D721Med (cell line): ENCODE measurements at regions not wholly inside any gene's neighbourhood (a gene's known extent, or its start where the extent isn't known, plus 50 kb on each side); places are given as distances from the start of the nearest gene placed in this dataset.
"Not testable (repeated sequence)": the region's sequence is repeated elsewhere in the genome, so short reads cannot be mapped to it uniquely, and the experiment has no call there.

Source experiments
- DNase-seq: peaks from one replicate; pipeline ENCODE4 v3.0.0; 2011; ENCODE audit warnings: low spot score; ENCODE audit not compliant: insufficient read length
- FAIRE-seq: peaks from 2 replicates; lab custom pipeline; 2011; peaks lifted over from hg19 to GRCh38; lab: Jason Lieb, UNC
- CTCF ChIP-seq: IDR thresholded peaks from 2 replicates; pipeline ENCODE4 v1.5.1; 2012; ENCODE audit warnings: mild to moderate bottlenecking, control low read depth; ENCODE audit not compliant: insufficient read depth; ENCODE audit errors: missing control alignments

GRCh38 chr6:26836657-26837056 lies 177.1 kb upstream of the ZNF322 start:
- not testable (repeated sequence) for FAIRE-seq, DNase-seq

- not testable (repeated sequence) for FAIRE-seq, DNase-seq
Measured at GRCh38 chr6:26844823-26845222, 185.3 kb upstream of the ZNF322 start.

DNA sequence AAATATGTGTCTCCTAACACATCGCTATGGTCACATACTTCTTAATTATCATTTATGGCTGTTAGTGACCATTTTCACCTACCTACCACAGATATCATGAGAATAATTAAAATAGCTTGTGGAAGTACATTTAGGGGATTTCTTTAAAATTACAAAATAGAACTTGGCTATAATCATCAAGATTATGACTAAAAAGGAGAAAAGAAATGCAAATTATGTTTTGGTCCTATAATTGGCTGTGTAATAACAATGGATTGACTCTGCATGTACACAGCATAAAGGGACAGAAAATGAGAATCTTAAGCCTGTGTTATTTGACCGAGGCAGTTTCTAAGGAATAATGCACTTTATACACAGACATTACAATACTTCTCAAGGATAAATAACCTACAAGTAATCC lies 197.7 kb upstream of the ZNF322 start:
- not testable (repeated sequence) for FAIRE-seq, DNase-seq

- not testable (repeated sequence) for FAIRE-seq, DNase-seq
Measured at GRCh38 chr6:26859067-26859770, 199.7 kb upstream of the ZNF322 start.

DNA sequence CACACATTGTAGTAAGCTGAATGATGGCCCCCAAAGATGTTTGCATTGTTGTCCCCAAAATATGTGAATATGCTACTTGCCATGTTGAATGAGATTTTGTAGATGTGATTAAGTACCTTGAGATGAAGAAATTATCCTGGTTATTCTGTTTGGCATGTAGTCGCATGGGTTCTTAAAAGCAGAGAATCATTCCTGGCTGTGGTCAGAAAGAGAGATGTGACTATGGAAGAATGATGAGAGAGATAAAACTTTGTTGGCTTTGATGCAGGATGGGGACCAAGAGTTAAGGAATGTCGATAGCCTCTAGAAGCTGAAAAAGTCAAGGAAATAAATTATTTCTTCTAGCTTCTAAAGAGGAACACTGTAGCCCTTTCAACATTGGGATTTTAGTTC lies 200.2 kb upstream of the ZNF322 start:
- not testable (repeated sequence) for FAIRE-seq, DNase-seq

- FAIRE-seq, DNase-seq: not testable (repeated sequence)
Measured at GRCh38 chr6:26861913-26862312, 202.4 kb upstream of the ZNF322 start.

- DNase-seq, FAIRE-seq: not testable (repeated sequence)
Measured at GRCh38 chr6:26863641-26864040, 204.1 kb upstream of the ZNF322 start.

- not testable (repeated sequence) for DNase-seq, FAIRE-seq
Measured at GRCh38 chr6:26898785-26899184, 239.2 kb upstream of the ZNF322 start.

DNA sequence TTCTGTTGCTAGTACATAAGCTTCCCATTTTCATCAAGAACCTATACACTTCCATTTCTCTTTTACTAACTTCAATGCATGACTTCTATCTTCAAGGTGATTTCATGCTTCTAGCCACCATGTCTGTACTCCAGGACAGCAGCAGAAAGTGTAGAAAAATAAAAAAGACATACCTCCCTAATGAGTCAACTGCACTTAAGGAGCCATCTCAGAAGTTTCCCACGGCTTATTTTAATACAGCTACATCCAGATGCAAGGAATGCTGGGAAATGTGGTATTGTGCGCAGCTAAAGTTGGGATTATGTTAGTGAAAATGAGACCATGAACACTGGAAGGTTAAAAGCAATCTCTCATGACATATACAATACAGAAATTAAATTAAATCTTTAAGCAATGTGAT lies 264.7 kb upstream of the ZNF322 start:
- not testable (repeated sequence) for FAIRE-seq, DNase-seq

GRCh38 chr6:26928190-26928589 lies 268.6 kb upstream of the ZNF322 start:
- FAIRE-seq, DNase-seq: not testable (repeated sequence)

- not testable (repeated sequence) for FAIRE-seq, DNase-seq
Measured at GRCh38 chr6:26937258-26937657, 277.7 kb upstream of the ZNF322 start.

- not testable (repeated sequence) for DNase-seq, FAIRE-seq
Measured at GRCh38 chr6:26951211-26951610, 291.7 kb upstream of the ZNF322 start.

GRCh38 chr6:26956078-26956600 lies 291.4 kb upstream of the PRSS16 start:
- not testable (repeated sequence) for DNase-seq, FAIRE-seq

DNA sequence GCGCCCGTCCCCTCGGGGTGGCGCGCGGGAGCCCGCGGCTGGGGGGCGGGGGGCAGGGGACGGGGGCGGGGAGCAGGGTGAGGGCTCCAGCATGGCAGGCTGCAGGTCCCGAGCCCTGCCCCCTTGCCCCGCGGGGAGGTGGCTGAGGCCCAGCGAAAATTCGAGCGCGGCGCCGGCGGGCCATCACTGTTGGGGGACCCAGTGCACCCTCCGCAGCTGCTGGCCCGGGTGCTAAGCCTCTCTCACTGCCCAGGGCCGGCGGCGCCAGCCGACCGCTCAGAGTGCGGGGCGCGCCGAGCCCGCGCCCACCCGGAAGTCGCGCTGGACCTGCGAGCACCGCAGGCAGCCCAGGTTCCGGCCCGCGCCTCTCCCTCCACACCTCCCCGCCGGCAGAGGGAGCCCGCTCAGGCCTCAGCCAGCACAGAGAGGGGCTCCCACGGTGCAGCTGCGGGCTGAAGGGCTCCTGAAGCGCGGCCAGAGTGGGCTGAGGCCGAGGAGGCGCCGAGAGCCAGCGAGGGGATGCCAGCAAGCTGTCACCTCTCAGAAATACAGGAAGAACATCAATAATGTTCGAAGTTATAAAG lies 290.8 kb upstream of the PRSS16 start:
- peak; percentile 47 for TF ChIP-seq CTCF
- not testable (repeated sequence) for DNase-seq, FAIRE-seq

DNA sequence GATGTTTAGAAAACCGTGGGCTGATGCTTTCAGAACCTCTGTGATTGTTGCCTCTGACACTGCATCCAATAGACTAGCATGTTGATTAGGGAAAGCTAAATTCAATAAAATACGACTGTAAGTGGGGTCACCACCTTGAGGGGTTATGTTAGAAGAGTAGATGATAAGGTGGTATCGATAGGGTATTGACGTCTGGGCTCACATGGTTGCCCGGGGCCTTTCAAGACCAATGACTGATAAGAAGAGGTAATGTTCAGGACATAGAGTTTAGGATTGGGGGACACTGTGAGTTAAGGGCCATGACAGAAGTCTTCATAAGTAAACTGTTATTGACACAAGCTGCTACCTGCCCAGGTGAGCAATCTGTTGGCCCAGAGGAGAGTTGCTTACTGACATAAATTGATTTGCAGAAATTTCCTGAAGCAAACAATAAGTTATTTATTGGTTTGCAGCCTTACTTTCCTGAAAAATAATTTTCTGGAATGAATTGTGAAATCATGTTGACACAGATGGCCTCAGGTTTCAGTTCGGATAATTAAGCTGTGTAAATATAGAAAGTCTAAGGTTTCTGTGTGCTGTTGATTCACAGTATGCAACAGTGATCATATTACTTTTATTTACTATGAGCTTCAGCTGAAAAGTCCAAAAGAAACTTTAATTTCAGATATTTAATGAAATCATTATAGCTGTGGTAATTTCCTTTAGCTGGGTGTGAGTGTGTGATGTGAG lies 289.9 kb upstream of the PRSS16 start:
- DNase-seq, FAIRE-seq: not testable (repeated sequence)

- not testable (repeated sequence) for FAIRE-seq, DNase-seq
Measured at GRCh38 chr6:26961236-26961635, 286.3 kb upstream of the PRSS16 start.
